ENCODE measurements at regions not wholly inside any gene's neighbourhood (a gene's known extent, or its start where the extent isn't known, plus 50 kb on each side); places are given as distances from the start of the nearest gene placed in this dataset.

- no peaks in the 10 kb centered on the region for H3K36me3 ChIP-seq (ENCODE audit: control insufficient read depth in 2 of 2, extremely low read depth in 1 of 2, insufficient read depth in 2 of 2, low read length in 2 of 2)
- FAIRE-seq (no peak), DNase-seq (ENCODE audit: low read depth, low spot score) (no peak)
- no peaks in the 10 kb centered on the region for H3K79me2 ChIP-seq (ENCODE audit: control insufficient read depth, insufficient read depth, low read length)
- no peak overlapping the region for H3K4me2 ChIP-seq (ENCODE audit: insufficient read depth, low read length)
- no peak overlapping the region for H2AFZ ChIP-seq (ENCODE audit: low read depth, low read length)
- CTCF ChIA-PET, result no interaction called here
- no peaks in the 10 kb centered on the region for H3K9me1 ChIP-seq (replicated peaks; ENCODE audit: control insufficient read depth, extremely low read depth, insufficient read depth, low read length)
- no peak overlapping the region for H3K4me3 ChIP-seq (replicated peaks in 1 of 3; ENCODE audit: insufficient read depth in 1 of 3, low read depth in 1 of 3, low read length in 3 of 3)
- H3K9me3 ChIP-seq (replicated peaks; ENCODE audit: control insufficient read depth, insufficient read depth, low read length), result no peaks in the 10 kb centered on the region
- no peaks in the 10 kb centered on the region for H3K27me3 ChIP-seq (ENCODE audit: control insufficient read depth in 2 of 2, insufficient read depth in 2 of 2, low read length in 2 of 2)
- no peak overlapping the region for H3K27ac ChIP-seq (ENCODE audit: insufficient read depth, low read depth, low read length)
- intact Hi-C loops (cut with micrococcal nuclease), result no loop called here
- no peak overlapping the region for H3K9ac ChIP-seq (replicated peaks; ENCODE audit: extremely low read depth, insufficient read depth, low read length)
- H4K20me1 ChIP-seq (replicated peaks; ENCODE audit: control insufficient read depth, extremely low read depth, insufficient read depth, low read length), result no peaks in the 10 kb centered on the region
- dilution Hi-C loops (cut with MboI; ENCODE audit: extremely low pct_ligation_motif_present, low sequenced_read_pairs), result no loop called here
- POLR2A ChIA-PET, result no interaction called here
- TF ChIP-seq GATA2 (IDR thresholded peaks at IDR 0.05; ENCODE audit: insufficient read depth, insufficient read length, low read depth, low read length) (no peak), POLR2AphosphoS5 (IDR thresholded peaks at IDR 0.05; ENCODE audit: insufficient read depth, low read depth, low read length) (no peak), FOS (IDR thresholded peaks at IDR 0.05; ENCODE audit: borderline replicate concordance, insufficient read depth, low read length) (no peak), MYC (IDR thresholded peaks at IDR 0.05; ENCODE audit: low read depth, low read length) (no peak), JUN (IDR thresholded peaks at IDR 0.05; ENCODE audit: borderline replicate concordance, insufficient read depth, insufficient read length, low read depth) (no peak), EZH2 (IDR thresholded peaks at IDR 0.05; ENCODE audit: borderline replicate concordance, low read depth, low read length, severe bottlenecking) (no peak), CTCF (IDR thresholded peaks at IDR 0.05; ENCODE audit: extremely low read depth in 1 of 2, insufficient read depth in 1 of 2, low read depth in 1 of 2, low read length in 2 of 2) (no peak), MAX (IDR thresholded peaks at IDR 0.05; ENCODE audit: insufficient read depth, insufficient read length) (no peak), POLR2A (IDR thresholded peaks at IDR 0.05; ENCODE audit: low read depth, low read length) (no peak)
- BruUV-seq (replicated peaks), result no TSS peak
- H3K4me1 ChIP-seq (ENCODE audit: control insufficient read depth, extremely low read depth, insufficient read depth, low read length), result no peaks in the 10 kb centered on the region
Observed at GRCh38 chr7:136123352-136123751, 146.2 kb upstream of the MTPN start.

Measured in endothelial cell of umbilical vein (primary cell).